ENCODE measurements at regions not wholly inside any gene's neighbourhood (a gene's known extent, or its start where the extent isn't known, plus 50 kb on each side); places are given as distances from the start of the nearest gene placed in this dataset.

- TF ChIP-seq ZNF484 (CRISPR knock-in tag; IDR thresholded peaks at IDR 0.05; ENCODE audit: borderline replicate concordance, low read depth) (no peak), NR0B2 (CRISPR knock-in tag; IDR thresholded peaks at IDR 0.05) (no peak), MTA3 (CRISPR knock-in tag; IDR thresholded peaks at IDR 0.05) (no peak)
Observed at GRCh38 chr6:84344005-84344404, 116.6 kb upstream of the CEP162 start (continued).

- H3K36me3 ChIP-seq (replicated peaks in 1 of 2; ENCODE audit: control insufficient read depth in 1 of 2, insufficient read depth in 2 of 2, low read length in 2 of 2): no peaks in the 10 kb centered on the region
- no peak overlapping the region for H3K9ac ChIP-seq (ENCODE audit: insufficient read depth, low read depth, low read length)
- DNase-seq (ENCODE audit: low spot score) (no peak), FAIRE-seq (no peak), ATAC-seq (no peak)
- in situ Hi-C loops (cut with HindIII; ENCODE audit: extremely low pct_ligation_motif_present, low pct_unique_long_range_greater_than_20kb): no loop called here
- no peak overlapping the region for H2AFZ ChIP-seq (ENCODE audit: low read length)
- intact Hi-C loops (cut with micrococcal nuclease; ENCODE audit: unreplicated experiment): no loop called here
- H4K20me1 ChIP-seq (ENCODE audit: insufficient read depth, low read length): no peaks in the 10 kb centered on the region
- no TSS peak for BruUV-seq (replicated peaks)
- no peaks in the 10 kb centered on the region for H3K79me2 ChIP-seq (ENCODE audit: insufficient read depth, low read length)
- no peaks in the 10 kb centered on the region for H3K4me1 ChIP-seq (ENCODE audit: insufficient read depth, low read length)
- H3K4me3 ChIP-seq (replicated peaks in 1 of 3; ENCODE audit: insufficient read depth in 1 of 3, low read depth in 2 of 3, low read length in 3 of 3): no peak overlapping the region
- no peaks in the 10 kb centered on the region for H3K27me3 ChIP-seq (ENCODE audit: control insufficient read depth in 1 of 2, insufficient read depth in 2 of 2, low read length in 2 of 2)
- H3K9me3 ChIP-seq (ENCODE audit: low read length): 0 out of 2 replicates have a peak, but pooled peaks cover 5% of the 10 kb centered on the region
- H3K4me2 ChIP-seq (ENCODE audit: low read depth, low read length): no peak overlapping the region
- TF ChIP-seq ZBED4 (CRISPR knock-in tag; IDR thresholded peaks at IDR 0.05; ENCODE audit: borderline replicate concordance) (no peak), ZNF574 (CRISPR knock-in tag; IDR thresholded peaks at IDR 0.05) (peak; percentile 75)
- no peak overlapping the region for H3K27ac ChIP-seq (ENCODE audit: extremely low read length, insufficient read depth, low read length)
- POLR2A ChIA-PET: no interaction called here
- CTCF ChIA-PET (ENCODE audit: low intra/inter-chr PET ratio, low total read pairs): no interaction called here
- WGBS (ENCODE audit: low lambda C conversion rate): 54% methylated on average over 6 of the region's 8 CpGs
Observed at GRCh38 chr6:84340422-84340821, 113.0 kb upstream of the CEP162 start.
